IMR-90 (cell line): ENCODE measurements at regions not wholly inside any gene's neighbourhood (a gene's known extent, or its start where the extent isn't known, plus 50 kb on each side); places are given as distances from the start of the nearest gene placed in this dataset.

Source experiments
- ATAC-seq: fragments of 200-7000 bp; cut with Tn5 transposase; 2 replicates; pipeline ENCODE4 v1.9.1; 2020; ENCODE audit warnings: low read depth, mild to moderate bottlenecking, moderate library complexity
- BruUV-seq: library from RNA; stranded (reverse); fragments of 400-500 nt; replicated peaks from 2 replicates; lab custom pipeline; 2021; lab: Mats Ljungman, UMichigan
- CTCF ChIA-PET: fragments of 300-600 bp; formaldehyde crosslinking; extraction: SDS; loops from one replicate; lab custom pipeline; 2021; ENCODE audit warnings: antibody characterized with exemption; lab: Yijun Ruan, JAX
- POLR2A ChIA-PET: fragments of 300-600 bp; sonication (Branson Sonifier 250); formaldehyde crosslinking; loops from one replicate; lab custom pipeline; 2022; ENCODE audit warnings: antibody characterized with exemption; ENCODE audit not compliant: unreplicated experiment; lab: Charles Lee
- DNase-seq: peaks from one replicate; pipeline ENCODE4 v3.0.0; 2013
- H2AFZ ChIP-seq: replicated peaks from 2 replicates; pipeline ENCODE3; 2013; ENCODE audit warnings: low read length, mild to moderate bottlenecking; ENCODE audit not compliant: poor library complexity
- H2AK5ac ChIP-seq: 2 replicates; pipeline ENCODE4 v1.6.1; 2013; ENCODE audit warnings: low read depth, low read length, inconsistent platforms
- H2AK9ac ChIP-seq: replicated peaks from 2 replicates; pipeline ENCODE3; 2013; ENCODE audit warnings: mild to moderate bottlenecking, low read depth, low read length, moderate library complexity; ENCODE audit not compliant: poor library complexity
- H2BK120ac ChIP-seq: 2 replicates; pipeline ENCODE4 v1.6.1; 2013; ENCODE audit warnings: low read depth, low read length, inconsistent platforms
- H2BK15ac ChIP-seq: 3 replicates; pipeline ENCODE4 v1.6.1; 2013; ENCODE audit warnings: low read depth, low read length, inconsistent platforms
- H2BK20ac ChIP-seq: 2 replicates; pipeline ENCODE4 v1.6.1; 2013; ENCODE audit warnings: low read depth, mild to moderate bottlenecking, inconsistent platforms, low read length, moderate library complexity
- H2BK5ac ChIP-seq: 2 replicates; pipeline ENCODE4 v1.6.1; 2013; ENCODE audit warnings: mild to moderate bottlenecking, low read depth, low read length, inconsistent platforms; ENCODE audit not compliant: poor library complexity, severe bottlenecking
- H3K14ac ChIP-seq: replicated peaks from 2 replicates; pipeline ENCODE4 v1.6.1; 2013; ENCODE audit warnings: low read depth, low read length, inconsistent platforms
- H3K18ac ChIP-seq: 2 replicates; pipeline ENCODE4 v1.6.1; 2013; ENCODE audit warnings: low read depth, low read length, control low read depth
- H3K23ac ChIP-seq: 2 replicates; pipeline ENCODE4 v1.6.1; 2013; ENCODE audit warnings: low read depth, low read length, inconsistent platforms
- H3K27ac ChIP-seq: 2 replicates; pipeline ENCODE4 v1.5.1; 2013; ENCODE audit warnings: mild to moderate bottlenecking, control low read depth, low read length; ENCODE audit not compliant: insufficient read depth
- H3K27me3 ChIP-seq: 2 replicates; pipeline ENCODE4 v1.6.1; 2013; ENCODE audit warnings: low read length; ENCODE audit not compliant: control insufficient read depth, insufficient read depth
- H3K36me3 ChIP-seq: 2 replicates; pipeline ENCODE4 v1.6.1; 2013; ENCODE audit warnings: low read length, mixed read lengths; ENCODE audit not compliant: control insufficient read depth, insufficient read depth
- H3K4ac ChIP-seq: 2 replicates; pipeline ENCODE4 v1.6.1; 2013; ENCODE audit warnings: low read depth, low read length, inconsistent platforms
- H3K4me1 ChIP-seq: 2 replicates; pipeline ENCODE4 v1.6.1; 2013; ENCODE audit warnings: low read length, mixed read lengths; ENCODE audit not compliant: control insufficient read depth, insufficient read depth
- H3K4me2 ChIP-seq: 2 replicates; pipeline ENCODE4 v1.6.1; 2013; ENCODE audit warnings: low read depth, mild to moderate bottlenecking, control low read depth, low read length, moderate library complexity
- H3K4me3 ChIP-seq: 2 replicates; pipeline ENCODE4 v1.5.1; 2013; ENCODE audit warnings: low read depth, mild to moderate bottlenecking, control low read depth, low read length, moderate library complexity; ENCODE audit not compliant: insufficient read depth
- H3K56ac ChIP-seq: 2 replicates; pipeline ENCODE4 v1.6.1; 2013; ENCODE audit warnings: low read length, inconsistent platforms; ENCODE audit not compliant: insufficient read depth; ENCODE audit errors: extremely low read depth
- H3K79me1 ChIP-seq, 2 experiments: 2 replicates each; pipeline ENCODE4 v1.6.1; 2013; ENCODE audit warnings: low read length in 2 of 2, inconsistent platforms in 1 of 2, low read depth in 1 of 2
- H3K9ac ChIP-seq: 2 replicates; pipeline ENCODE4 v1.6.1; 2013; ENCODE audit warnings: low read depth, low read length, control low read depth
- H3K9me1 ChIP-seq: 2 replicates; pipeline ENCODE4 v1.6.1; 2013; ENCODE audit warnings: low read length, inconsistent platforms; ENCODE audit not compliant: insufficient read depth
- H3K9me3 ChIP-seq: 2 replicates; pipeline ENCODE4 v1.6.1; 2013; ENCODE audit warnings: low read length; ENCODE audit not compliant: control insufficient read depth, insufficient read depth
- H4K20me1 ChIP-seq: 2 replicates; pipeline ENCODE4 v1.6.1; 2013; ENCODE audit warnings: low read length, inconsistent platforms; ENCODE audit not compliant: insufficient read depth
- H4K5ac ChIP-seq: 2 replicates; pipeline ENCODE4 v1.6.1; 2013; ENCODE audit warnings: mild to moderate bottlenecking, low read depth, low read length, control low read depth
- H4K8ac ChIP-seq, 2 experiments: 2 replicates each; pipeline ENCODE4 v1.6.1; 2013; ENCODE audit warnings: low read depth in 2 of 2, low read length in 2 of 2, control low read depth in 1 of 2, inconsistent platforms in 1 of 2
- H4K91ac ChIP-seq: 2 replicates; pipeline ENCODE4 v1.6.1; 2013; ENCODE audit warnings: low read depth, low read length, inconsistent platforms; ENCODE audit not compliant: insufficient read depth
- BHLHE40 ChIP-seq: fragments of 150-350 bp; IDR thresholded peaks from 2 replicates; pipeline ENCODE4 v1.6.1; 2016; ENCODE audit warnings: mild to moderate bottlenecking, low read depth, low read length
- FOS ChIP-seq: fragments of 150-350 bp; IDR thresholded peaks from 2 replicates; pipeline ENCODE4 v1.6.1; 2016; ENCODE audit warnings: low read depth, low read length
- MXI1 ChIP-seq: IDR thresholded peaks from 2 replicates; pipeline ENCODE4 v1.6.1; 2012; ENCODE audit warnings: low read depth, mild to moderate bottlenecking, low read length, moderate library complexity, borderline replicate concordance
- NFE2L2 ChIP-seq: fragments of 150-350 bp; IDR thresholded peaks from 2 replicates; pipeline ENCODE4 v1.6.1; 2016; ENCODE audit warnings: low read depth, mild to moderate bottlenecking, low read length
- RAD21 ChIP-seq: IDR thresholded peaks from 2 replicates; pipeline ENCODE4 v1.6.1; 2012; ENCODE audit warnings: low read length, improper control_type of control experiment
- RCOR1 ChIP-seq: IDR thresholded peaks from 2 replicates; pipeline ENCODE4 v1.6.1; 2012; ENCODE audit warnings: mild to moderate bottlenecking, low read length, improper control_type of control experiment; ENCODE audit not compliant: insufficient replicate concordance
- RFX5 ChIP-seq: IDR thresholded peaks from 2 replicates; pipeline ENCODE4 v1.8.0; 2012; ENCODE audit warnings: low read depth, mild to moderate bottlenecking, low read length, moderate library complexity
- SMC3 ChIP-seq: fragments of 150-350 bp; IDR thresholded peaks from 2 replicates; pipeline ENCODE4 v1.6.1; 2016; ENCODE audit warnings: low read depth, mild to moderate bottlenecking, antibody characterized with exemption, low read length, moderate library complexity
- WGBS, 2 experiments: methylation state at CpG; one replicate each; pipeline versions ENCODE4 v1.1.5 to v1.1.7; 2013; ENCODE audit warnings: missing lambda C conversion rate in 2 of 2; ENCODE audit not compliant: insufficient read length in 1 of 2; ENCODE audit errors: extremely low coverage in 2 of 2; 5-methylcytosine and 5-hydroxymethylcytosine counted together
- dilution Hi-C: fragments of 300-500 bp; cut with HindIII; formaldehyde crosslinking; loops from one replicate; pipeline ENCODE4 v1.14.3; 2018; ENCODE audit warnings: low sequenced_read_pairs; ENCODE audit not compliant: unreplicated experiment
- in situ Hi-C: fragments of 300-500 bp; cut with MboI; formaldehyde crosslinking; loops from 3 replicates; pipeline ENCODE4 v1.14.3; 2019; ENCODE audit warnings: low sequenced_read_pairs, inconsistent platforms, mixed read lengths
- intact Hi-C: fragments of 100-400 bp; cut with micrococcal nuclease; formaldehyde crosslinking; loops from 2 replicates; pipeline ENCODE4 v1.10.0; 2022
- TF ChIP-seq, protein P1 (sequence below): fragments of 150-350 bp; IDR thresholded peaks from 2 replicates; pipeline ENCODE4 v1.6.1; 2017; ENCODE audit warnings: mild to moderate bottlenecking, antibody characterized with exemption, low read length, low read depth
- TF ChIP-seq, protein P2 (sequence below): conservative IDR thresholded peaks from 2 replicates; pipeline ENCODE4 v1.5.1; 2012; ENCODE audit warnings: mild to moderate bottlenecking, low read depth, low read length, improper control_type of control experiment
- TF ChIP-seq, protein P3 (sequence below): fragments of 150-350 bp; IDR thresholded peaks from 2 replicates; pipeline ENCODE4 v1.6.1; 2016; ENCODE audit warnings: low read depth, mild to moderate bottlenecking, low read length, moderate library complexity, borderline replicate concordance

DNA sequence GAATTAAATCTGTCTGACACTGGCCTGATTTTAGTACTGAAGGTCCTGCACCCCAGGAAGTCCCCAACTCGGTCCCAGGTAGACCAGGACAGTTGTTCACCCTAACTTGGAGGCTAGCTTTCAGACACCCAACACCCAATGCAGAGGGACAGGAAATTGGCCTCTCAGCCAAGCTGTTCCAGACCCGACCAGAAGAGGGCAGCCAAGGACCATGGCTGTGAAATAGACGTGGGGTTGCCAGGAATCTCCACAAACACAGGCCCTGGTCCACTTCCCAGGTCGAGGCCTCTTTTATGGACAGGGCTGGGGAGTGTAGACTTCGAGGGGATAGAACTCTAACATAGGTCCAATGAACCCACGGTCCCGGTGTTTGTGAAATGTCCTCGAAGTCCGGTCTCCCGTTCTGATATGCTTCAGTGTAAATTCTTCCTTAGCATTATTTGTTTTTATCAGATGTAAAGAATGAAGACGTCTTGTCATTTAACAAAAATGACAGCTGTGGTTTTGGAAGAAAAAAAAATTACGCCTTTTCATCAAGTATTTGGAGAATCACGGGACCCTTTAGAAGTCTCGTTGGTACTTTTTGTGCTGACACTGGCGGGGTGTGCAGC, 260.3 kb upstream of the ADAMTS16 start:
- ChIA-PET CTCF (interaction anchor here (0.5 to 1.1 kb wide), 2 partner anchors 540 to 636 kb away, joined by 3 read pairs; no protein-coding TSS in a partner anchor), POLR2A (no interaction called here)
- H2BK20ac ChIP-seq: no peak overlapping the region
- H3K27ac ChIP-seq: no peak overlapping the region
- no peaks in the 10 kb centered on the region for H3K79me1 ChIP-seq
- TF ChIP-seq SMC3 (peak; percentile 53), RFX5 (no peak), NFE2L2 (no peak), RAD21 (peak; percentile 74), MXI1 (no peak), FOS (no peak), RCOR1 (no peak), BHLHE40 (no peak)
- TF ChIP-seq, protein P1, sequence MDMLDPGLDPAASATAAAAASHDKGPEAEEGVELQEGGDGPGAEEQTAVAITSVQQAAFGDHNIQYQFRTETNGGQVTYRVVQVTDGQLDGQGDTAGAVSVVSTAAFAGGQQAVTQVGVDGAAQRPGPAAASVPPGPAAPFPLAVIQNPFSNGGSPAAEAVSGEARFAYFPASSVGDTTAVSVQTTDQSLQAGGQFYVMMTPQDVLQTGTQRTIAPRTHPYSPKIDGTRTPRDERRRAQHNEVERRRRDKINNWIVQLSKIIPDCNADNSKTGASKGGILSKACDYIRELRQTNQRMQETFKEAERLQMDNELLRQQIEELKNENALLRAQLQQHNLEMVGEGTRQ: no peak
- TF ChIP-seq, protein P2, sequence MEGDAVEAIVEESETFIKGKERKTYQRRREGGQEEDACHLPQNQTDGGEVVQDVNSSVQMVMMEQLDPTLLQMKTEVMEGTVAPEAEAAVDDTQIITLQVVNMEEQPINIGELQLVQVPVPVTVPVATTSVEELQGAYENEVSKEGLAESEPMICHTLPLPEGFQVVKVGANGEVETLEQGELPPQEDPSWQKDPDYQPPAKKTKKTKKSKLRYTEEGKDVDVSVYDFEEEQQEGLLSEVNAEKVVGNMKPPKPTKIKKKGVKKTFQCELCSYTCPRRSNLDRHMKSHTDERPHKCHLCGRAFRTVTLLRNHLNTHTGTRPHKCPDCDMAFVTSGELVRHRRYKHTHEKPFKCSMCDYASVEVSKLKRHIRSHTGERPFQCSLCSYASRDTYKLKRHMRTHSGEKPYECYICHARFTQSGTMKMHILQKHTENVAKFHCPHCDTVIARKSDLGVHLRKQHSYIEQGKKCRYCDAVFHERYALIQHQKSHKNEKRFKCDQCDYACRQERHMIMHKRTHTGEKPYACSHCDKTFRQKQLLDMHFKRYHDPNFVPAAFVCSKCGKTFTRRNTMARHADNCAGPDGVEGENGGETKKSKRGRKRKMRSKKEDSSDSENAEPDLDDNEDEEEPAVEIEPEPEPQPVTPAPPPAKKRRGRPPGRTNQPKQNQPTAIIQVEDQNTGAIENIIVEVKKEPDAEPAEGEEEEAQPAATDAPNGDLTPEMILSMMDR: peak; percentile 77
- TF ChIP-seq, protein P3, sequence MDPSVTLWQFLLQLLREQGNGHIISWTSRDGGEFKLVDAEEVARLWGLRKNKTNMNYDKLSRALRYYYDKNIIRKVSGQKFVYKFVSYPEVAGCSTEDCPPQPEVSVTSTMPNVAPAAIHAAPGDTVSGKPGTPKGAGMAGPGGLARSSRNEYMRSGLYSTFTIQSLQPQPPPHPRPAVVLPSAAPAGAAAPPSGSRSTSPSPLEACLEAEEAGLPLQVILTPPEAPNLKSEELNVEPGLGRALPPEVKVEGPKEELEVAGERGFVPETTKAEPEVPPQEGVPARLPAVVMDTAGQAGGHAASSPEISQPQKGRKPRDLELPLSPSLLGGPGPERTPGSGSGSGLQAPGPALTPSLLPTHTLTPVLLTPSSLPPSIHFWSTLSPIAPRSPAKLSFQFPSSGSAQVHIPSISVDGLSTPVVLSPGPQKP: no peak
- no peak overlapping the region for H3K4ac ChIP-seq
- dilution Hi-C loops: no loop called here
- no peak overlapping the region for H3K9ac ChIP-seq
- DNase-seq (peak; percentile 47), ATAC-seq (peak; percentile 60)
- H2BK120ac ChIP-seq: no peak overlapping the region
- no peak overlapping the region for H2AK9ac ChIP-seq
- H2BK5ac ChIP-seq: no peak overlapping the region
- no peaks in the 10 kb centered on the region for H3K27me3 ChIP-seq
- H4K5ac ChIP-seq: no peak overlapping the region
- H3K4me2 ChIP-seq: no peak overlapping the region
- no peak overlapping the region for H3K18ac ChIP-seq
- in situ Hi-C loops: loop anchor here (10.0 kb wide), 1 partner anchor 535 kb away; no protein-coding TSS in a partner anchor
- no peak overlapping the region for H3K56ac ChIP-seq
- no peak overlapping the region for H4K8ac ChIP-seq
- no TSS peak for BruUV-seq
- H2AFZ ChIP-seq: peak overlapping the region; percentile 45
- peaks cover 17% of the 10 kb centered on the region for H3K9me3 ChIP-seq
- no peaks in the 10 kb centered on the region for H3K9me1 ChIP-seq
- H4K20me1 ChIP-seq: no peaks in the 10 kb centered on the region
- no peak overlapping the region for H3K4me3 ChIP-seq
- no peak overlapping the region for H2BK15ac ChIP-seq
- H4K91ac ChIP-seq: no peak overlapping the region
- H3K14ac ChIP-seq: no peak overlapping the region
- H3K4me1 ChIP-seq: no peaks in the 10 kb centered on the region
- no peak overlapping the region for H2AK5ac ChIP-seq
- no peak overlapping the region for H3K23ac ChIP-seq
- no peaks in the 10 kb centered on the region for H3K36me3 ChIP-seq
- 71% methylated on average over 4 of the region's 15 CpGs; no CpG with 5 or more reads in 1 of the 2 experiments for WGBS, 2 experiments
- intact Hi-C loops: loop anchor here (1.0 kb wide), 1 partner anchor 540 kb away; no protein-coding TSS in a partner anchor
